ENCODE measurements at regions not wholly inside any gene's neighbourhood (a gene's known extent, or its start where the extent isn't known, plus 50 kb on each side); places are given as distances from the start of the nearest gene placed in this dataset.

DNA sequence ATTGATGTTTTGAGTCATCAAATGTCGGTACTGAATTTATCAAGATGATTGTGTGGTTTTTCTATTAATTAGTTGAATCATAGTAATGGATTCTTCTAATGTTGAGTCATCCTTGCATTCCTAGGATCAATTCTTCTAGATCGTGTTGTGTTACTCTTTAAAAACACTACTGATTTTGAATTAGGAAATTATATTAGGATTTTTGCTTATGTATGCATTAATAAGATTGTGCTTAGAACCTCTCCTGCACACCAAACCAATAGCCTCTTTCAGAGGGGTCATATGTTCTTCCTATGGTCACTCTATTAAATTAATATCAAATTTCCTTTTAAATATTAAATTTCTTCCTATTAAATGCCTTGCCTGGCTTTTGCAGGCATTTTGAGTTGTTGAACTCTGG is 151.7 kb upstream of the TOPAZ1 start:
- H3K27ac ChIP-seq = no peak overlapping the region

DNA sequence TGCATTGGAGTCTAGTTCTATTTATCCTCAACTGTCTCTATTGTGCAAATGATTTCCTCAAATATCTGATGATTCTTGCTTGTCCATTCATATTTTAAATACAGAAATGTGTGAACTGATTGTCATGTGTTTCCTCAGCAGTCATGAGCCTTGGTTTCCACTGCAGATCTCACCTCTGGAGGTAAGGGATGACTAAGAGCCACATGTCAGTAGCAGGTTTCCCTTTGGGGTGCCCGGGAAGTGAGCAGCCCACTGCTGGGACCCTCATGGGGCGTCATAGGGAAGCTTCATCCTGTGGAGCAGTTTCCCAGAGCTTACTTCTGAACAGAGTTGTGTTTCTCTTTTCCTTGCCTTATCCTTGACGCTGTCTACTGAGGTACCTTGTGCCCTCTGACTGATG is 149.2 kb upstream of the TOPAZ1 start:
- no peak for DNase-seq
- Histone ChIP-seq H3K27ac (no peak overlapping the region), H3K9me3 (no peaks in the 10 kb centered on the region), H3K36me3 (no peaks in the 10 kb centered on the region), H3K27me3 (peaks cover 0 to 4% (median 0%) of the 10 kb centered on the region in 4 donors), H3K4me1 (no peaks in the 10 kb centered on the region), H3K4me3 (no peak overlapping the region)
- TF ChIP-seq CTCF (IDR thresholded peaks at IDR 0.05) (no peak), POLR2A (IDR thresholded peaks at IDR 0.05) (no peak)
- intact Hi-C loops (cut with DNase I) = no loop called here
- WGBS, 2 donors = 75 to 90% methylated on average over 2 to 3 of the region's 3 CpGs

More for the DNA sequence above, 151.7 kb upstream of the TOPAZ1 start:
- no peaks in the 10 kb centered on the region for H3K4me1 ChIP-seq
- no peak for DNase-seq
- no peak for TF ChIP-seq POLR2A (IDR thresholded peaks at IDR 0.05)
- no peak for TF ChIP-seq CTCF (IDR thresholded peaks at IDR 0.05)
- WGBS, 2 donors = 36 to 56% methylated on average over 2 of the region's 2 CpGs
- no peaks in the 10 kb centered on the region for H3K36me3 ChIP-seq
- peaks cover 0 to 4% (median 0%) of the 10 kb centered on the region in 4 donors for H3K27me3 ChIP-seq
- no peaks in the 10 kb centered on the region for H3K9me3 ChIP-seq
- intact Hi-C loops (cut with DNase I) = no loop called here
- H3K4me3 ChIP-seq = no peak overlapping the region

DNA sequence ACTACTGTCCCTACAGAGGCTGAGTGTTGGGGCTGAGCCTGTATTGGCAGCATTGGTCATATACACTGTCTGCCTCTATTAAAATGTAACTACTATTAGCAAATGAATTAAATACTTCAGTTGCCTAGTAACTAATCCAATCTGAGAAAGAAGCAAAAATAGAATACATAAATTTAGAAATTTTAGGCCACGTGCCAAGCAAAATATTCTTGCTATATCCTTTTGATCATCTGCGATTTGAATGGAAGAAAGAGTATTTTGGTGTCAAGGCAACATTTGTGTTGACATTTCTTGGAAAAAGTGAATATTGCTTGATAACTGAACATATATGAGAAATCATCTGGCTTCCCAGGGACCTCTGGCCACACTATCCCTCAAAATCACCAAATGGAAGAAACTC is 148.2 kb upstream of the TOPAZ1 start:
- DNase-seq = no peak
- Histone ChIP-seq H3K36me3 (no peaks in the 10 kb centered on the region), H3K9me3 (no peaks in the 10 kb centered on the region), H3K4me3 (no peak overlapping the region), H3K27me3 (peaks cover 0 to 12% (median 0%) of the 10 kb centered on the region in 4 donors), H3K4me1 (no peaks in the 10 kb centered on the region), H3K27ac (no peak overlapping the region)
- WGBS, 2 donors = 26 to 35% methylated on average over 2 of the region's 2 CpGs
- intact Hi-C loops (cut with DNase I) = no loop called here
- TF ChIP-seq POLR2A (IDR thresholded peaks at IDR 0.05) (no peak), CTCF (IDR thresholded peaks at IDR 0.05) (no peak)

- Histone ChIP-seq H3K9me3 (no peaks in the 10 kb centered on the region), H3K27me3 (peaks cover 0 to 49% (median 0%) of the 10 kb centered on the region in 4 donors), H3K4me1 (no peaks in the 10 kb centered on the region), H3K27ac (no peak overlapping the region), H3K4me3 (no peak overlapping the region), H3K36me3 (no peaks in the 10 kb centered on the region)
- DNase-seq = no peak
- 72 to 77% methylated on average over 12 of the region's 12 CpGs for WGBS, 2 donors
- intact Hi-C loops (cut with DNase I) = no loop called here
- no peak for TF ChIP-seq POLR2A (IDR thresholded peaks at IDR 0.05)
- TF ChIP-seq CTCF (IDR thresholded peaks at IDR 0.05) = no peak
These were observed 142.8 kb upstream of the TOPAZ1 start for GRCh38 chr3:44098656-44099415.

DNA sequence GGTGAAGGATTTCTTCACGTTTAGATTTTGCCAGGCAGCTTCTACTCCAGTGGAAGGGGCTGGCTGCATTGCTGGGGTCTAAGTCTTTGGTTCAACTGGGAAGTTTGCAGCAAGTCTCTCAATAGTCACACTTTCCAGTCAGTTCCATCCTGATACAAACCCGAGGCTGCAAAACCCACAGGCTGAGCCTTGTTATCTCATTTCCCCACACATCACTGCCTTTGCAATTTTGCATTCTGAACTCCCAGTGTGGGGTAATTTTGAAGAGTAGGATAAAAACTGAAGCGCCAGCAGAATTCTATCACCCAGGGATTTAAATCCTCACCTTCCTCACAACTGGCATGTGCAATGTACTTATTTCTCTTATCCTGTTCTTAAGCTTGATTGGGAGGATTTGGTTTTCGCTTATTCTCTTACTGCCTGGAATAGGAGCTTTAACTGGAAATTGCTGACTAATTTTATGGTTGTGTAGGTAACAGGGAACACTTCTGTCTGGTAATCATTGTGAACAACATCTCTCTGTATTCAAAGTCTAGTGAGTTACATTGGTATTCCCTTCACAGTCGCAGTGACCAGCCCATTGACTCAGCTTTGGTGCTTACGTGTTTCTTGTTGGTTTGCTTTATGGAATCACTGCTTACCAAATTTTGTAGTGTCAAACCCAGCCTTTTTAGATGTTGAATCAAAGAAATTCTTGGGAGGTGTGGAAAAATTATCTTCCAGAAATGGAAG is 142.0 kb upstream of the TOPAZ1 start:
- 69 to 71% methylated on average over 6 of the region's 6 CpGs for WGBS, 2 donors
- Histone ChIP-seq H3K27me3 (peaks cover 0 to 58% (median 0%) of the 10 kb centered on the region in 4 donors), H3K9me3 (no peaks in the 10 kb centered on the region), H3K4me3 (no peak overlapping the region), H3K36me3 (no peaks in the 10 kb centered on the region), H3K4me1 (peaks cover 0 to 8% (median 5%) of the 10 kb centered on the region in 3 donors), H3K27ac (no peak overlapping the region)
- DNase-seq = no peak
- intact Hi-C loops (cut with DNase I) = no loop called here
- TF ChIP-seq POLR2A (IDR thresholded peaks at IDR 0.05) (no peak), CTCF (IDR thresholded peaks at IDR 0.05) (no peak)
